DND-41 (cell line): ENCODE measurements at regions not wholly inside any gene's neighbourhood (a gene's known extent, or its start where the extent isn't known, plus 50 kb on each side); places are given as distances from the start of the nearest gene placed in this dataset.

ENCODE experiments used
- ATAC-seq: fragments of 200-7000 bp; cut with Tn5 transposase; 3 replicates; pipeline ENCODE4 v1.9.1; 2021; ENCODE audit warnings: low read depth; ENCODE audit not compliant: insufficient read depth
- DNase-seq: peaks from one replicate; pipeline ENCODE4 v3.0.0-alpha.2; 2020
- H2AFZ ChIP-seq: 2 replicates; pipeline ENCODE4 v1.6.0; 2012; ENCODE audit warnings: low read depth, low read length
- H3K27ac ChIP-seq: 2 replicates; pipeline ENCODE4 v1.5.1; 2012; ENCODE audit warnings: low read length, inconsistent platforms
- H3K27me3 ChIP-seq: fragments of 200-600 bp; sonication (generic); 2 replicates; pipeline ENCODE4 v1.6.0; 2012; ENCODE audit warnings: low read length, mild to moderate bottlenecking, inconsistent platforms; ENCODE audit not compliant: insufficient read depth, poor library complexity
- H3K36me3 ChIP-seq: 2 replicates; pipeline ENCODE4 v1.5.1; 2012; ENCODE audit warnings: low read length, inconsistent platforms; ENCODE audit not compliant: insufficient read depth
- H3K4me1 ChIP-seq: 2 replicates; pipeline ENCODE4 v1.5.1; 2012; ENCODE audit warnings: mild to moderate bottlenecking, low read length; ENCODE audit not compliant: insufficient read depth
- H3K4me2 ChIP-seq: 2 replicates; pipeline ENCODE4 v1.6.0; 2012; ENCODE audit warnings: mild to moderate bottlenecking, moderate library complexity, low read length, inconsistent platforms; ENCODE audit not compliant: insufficient read depth
- H3K4me3 ChIP-seq, 2 experiments: fragments of 200-600 bp in 1 of 2; shearing (Covaris generic) in 1 of 2; 2 replicates each; pipeline ENCODE4 v1.5.1; 2012 to 2016; ENCODE audit warnings: inconsistent platforms in 2 of 2, low read length in 2 of 2, mild to moderate bottlenecking in 2 of 2, low read depth in 1 of 2, moderate library complexity in 1 of 2
- H3K79me2 ChIP-seq: 2 replicates; pipeline ENCODE4 v1.6.0; 2012; ENCODE audit warnings: low read length, inconsistent platforms; ENCODE audit not compliant: insufficient read depth
- H3K9ac ChIP-seq: 2 replicates; pipeline ENCODE4 v1.6.0; 2012; ENCODE audit warnings: low read depth, mild to moderate bottlenecking, inconsistent platforms, low read length, moderate library complexity
- H3K9me3 ChIP-seq: 2 replicates; pipeline ENCODE4 v1.5.1; 2012; ENCODE audit warnings: low read length, moderate library complexity, mild to moderate bottlenecking, inconsistent platforms; ENCODE audit not compliant: insufficient read depth, severe bottlenecking
- H4K20me1 ChIP-seq: 2 replicates; pipeline ENCODE4 v1.6.0; 2012; ENCODE audit warnings: low read length; ENCODE audit not compliant: insufficient read depth
- CTCF ChIP-seq: IDR thresholded peaks from 2 replicates; pipeline ENCODE4 v1.5.1; 2012; ENCODE audit warnings: borderline replicate concordance, low read length, moderate library complexity, mild to moderate bottlenecking; ENCODE audit not compliant: poor library complexity, severe bottlenecking; ENCODE audit errors: extremely low read depth
- EZH2 ChIP-seq: IDR thresholded peaks from 3 replicates; pipeline ENCODE4 v1.6.1; 2012; ENCODE audit warnings: borderline replicate concordance, low read depth, mild to moderate bottlenecking, moderate library complexity, low read length, inconsistent platforms; ENCODE audit not compliant: severe bottlenecking

- no peak for DNase-seq
- H3K36me3 ChIP-seq: no peaks in the 10 kb centered on the region
- H2AFZ ChIP-seq: no peak overlapping the region
- no peaks in the 10 kb centered on the region for H3K4me1 ChIP-seq
- H3K9ac ChIP-seq: no peak overlapping the region
- ATAC-seq: no peak
- no peak overlapping the region for H3K27ac ChIP-seq
- no peaks in the 10 kb centered on the region for H3K79me2 ChIP-seq
- no peaks in the 10 kb centered on the region for H3K9me3 ChIP-seq
- no peak overlapping the region for H3K4me2 ChIP-seq
- no peak overlapping the region for H3K4me3 ChIP-seq
- TF ChIP-seq EZH2 (no peak), CTCF (no peak)
- H4K20me1 ChIP-seq: no peaks in the 10 kb centered on the region
- H3K27me3 ChIP-seq: no peaks in the 10 kb centered on the region
Measured at GRCh38 chrX:933611-934010, 278.8 kb downstream of the CRLF2 start.

- no peaks in the 10 kb centered on the region for H3K4me1 ChIP-seq
- no peaks in the 10 kb centered on the region for H3K27me3 ChIP-seq
- no peak overlapping the region for H2AFZ ChIP-seq
- no peak overlapping the region for H3K4me2 ChIP-seq
- H3K36me3 ChIP-seq: no peaks in the 10 kb centered on the region
- H3K9ac ChIP-seq: no peak overlapping the region
- no peaks in the 10 kb centered on the region for H4K20me1 ChIP-seq
- H3K79me2 ChIP-seq: no peaks in the 10 kb centered on the region
- no peak overlapping the region for H3K27ac ChIP-seq
- ATAC-seq (0 out of 3 replicates have a peak, but pooled peaks have one; percentile 33), DNase-seq (no peak)
- H3K4me3 ChIP-seq: no peak overlapping the region
- no peak for TF ChIP-seq EZH2
- TF ChIP-seq CTCF: no peak
- no peaks in the 10 kb centered on the region for H3K9me3 ChIP-seq
Measured at GRCh38 chrX:928606-929005, 283.8 kb downstream of the CRLF2 start.

GRCh38 chrX:926991-927390 lies 285.5 kb downstream of the CRLF2 start:
- H4K20me1 ChIP-seq: no peaks in the 10 kb centered on the region
- no peak overlapping the region for H3K4me3 ChIP-seq
- H3K27ac ChIP-seq: no peak overlapping the region
- ATAC-seq (no peak), DNase-seq (no peak)
- no peak for TF ChIP-seq CTCF
- no peak for TF ChIP-seq EZH2
- no peak overlapping the region for H2AFZ ChIP-seq
- H3K36me3 ChIP-seq: no peaks in the 10 kb centered on the region
- no peaks in the 10 kb centered on the region for H3K27me3 ChIP-seq
- no peaks in the 10 kb centered on the region for H3K4me1 ChIP-seq
- H3K79me2 ChIP-seq: no peaks in the 10 kb centered on the region
- H3K9ac ChIP-seq: no peak overlapping the region
- no peaks in the 10 kb centered on the region for H3K9me3 ChIP-seq
- no peak overlapping the region for H3K4me2 ChIP-seq

GRCh38 chrX:926070-926469 lies 286.4 kb downstream of the CRLF2 start:
- Histone ChIP-seq H3K36me3 (no peaks in the 10 kb centered on the region), H3K9me3 (no peaks in the 10 kb centered on the region), H3K27ac (no peak overlapping the region), H3K4me1 (no peaks in the 10 kb centered on the region), H3K4me2 (no peak overlapping the region), H4K20me1 (no peaks in the 10 kb centered on the region), H2AFZ (no peak overlapping the region), H3K4me3 (no peak overlapping the region), H3K79me2 (no peaks in the 10 kb centered on the region), H3K9ac (no peak overlapping the region), H3K27me3 (no peaks in the 10 kb centered on the region)
- DNase-seq (no peak), ATAC-seq (no peak)
- TF ChIP-seq EZH2: no peak
- TF ChIP-seq CTCF: no peak
